ENCODE measurements at regions not wholly inside any gene's neighbourhood (a gene's known extent, or its start where the extent isn't known, plus 50 kb on each side); places are given as distances from the start of the nearest gene placed in this dataset.

GRCh38 chr7:41880107-41880506 is 177.2 kb upstream of the INHBA start:
- Histone ChIP-seq H3K9ac (ENCODE audit: insufficient read depth, low read length, poor library complexity, severe bottlenecking) (no peak overlapping the region), H3K4me3 (replicated peaks in 1 of 3; ENCODE audit: low read depth in 2 of 3, low read length in 3 of 3) (no peak overlapping the region), H3K9me3 (replicated peaks in 1 of 2; ENCODE audit: control insufficient read depth in 1 of 2, insufficient read depth in 1 of 2, low read length in 2 of 2) (no peaks in the 10 kb centered on the region), H3K4me2 (replicated peaks; ENCODE audit: extremely low read depth, low read length, poor library complexity, severe bottlenecking) (no peak overlapping the region), H3K36me3 (replicated peaks in 1 of 2; ENCODE audit: control insufficient read depth in 1 of 2, insufficient read depth in 2 of 2, low read length in 2 of 2) (no peaks in the 10 kb centered on the region), H4K20me1 (ENCODE audit: insufficient read depth, low read length) (no peaks in the 10 kb centered on the region), H3K27ac (ENCODE audit: low read depth in 1 of 2, low read length in 2 of 2) (no peak overlapping the region), H2AFZ (ENCODE audit: insufficient read depth, low read depth, low read length, poor library complexity, severe bottlenecking) (no peak overlapping the region), H3K79me2 (ENCODE audit: insufficient read depth, low read length) (no peaks in the 10 kb centered on the region), H3K27me3 (ENCODE audit: control insufficient read depth in 2 of 2, insufficient read depth in 2 of 2, low read length in 2 of 2) (no peaks in the 10 kb centered on the region), H3K4me1 (ENCODE audit: control insufficient read depth in 1 of 2, insufficient read depth in 2 of 2, low read length in 2 of 2) (peaks cover 33 to 42% of the 10 kb centered on the region in 2 donors)
- DNase-seq: peak in 2 of 3 donors; percentile 7 to 46
- no peak overlapping the region for H3K4me3 Mint-ChIP-seq
- H3K27me3 Mint-ChIP-seq (ENCODE audit: low read depth in 3 of 3): peaks cover 0 to 4% (median 4%) of the 10 kb centered on the region in 3 donors
- peak overlapping the region in 6 of 7 donors; percentile 90 to 98 (median 97) for H3K27ac Mint-ChIP-seq
- 11% methylated on average over 3 of the region's 3 CpGs for WGBS (ENCODE audit: insufficient coverage)
- intact Hi-C loops (cut with micrococcal nuclease): loop anchor here (5.0 to 10.0 kb wide), 4 partner anchors 45 to 1615 kb away; partner anchors contain the start of gene INHBA (in 1 of the 2)
- TF ChIP-seq CTCF (IDR thresholded peaks at IDR 0.05): no peak
- no peaks in the 10 kb centered on the region for H3K9me3 Mint-ChIP-seq
- peaks cover 42% of the 10 kb centered on the region for H3K4me1 Mint-ChIP-seq
- peaks cover 0 to 3% of the 10 kb centered on the region in 2 donors for H3K36me3 Mint-ChIP-seq

DNA sequence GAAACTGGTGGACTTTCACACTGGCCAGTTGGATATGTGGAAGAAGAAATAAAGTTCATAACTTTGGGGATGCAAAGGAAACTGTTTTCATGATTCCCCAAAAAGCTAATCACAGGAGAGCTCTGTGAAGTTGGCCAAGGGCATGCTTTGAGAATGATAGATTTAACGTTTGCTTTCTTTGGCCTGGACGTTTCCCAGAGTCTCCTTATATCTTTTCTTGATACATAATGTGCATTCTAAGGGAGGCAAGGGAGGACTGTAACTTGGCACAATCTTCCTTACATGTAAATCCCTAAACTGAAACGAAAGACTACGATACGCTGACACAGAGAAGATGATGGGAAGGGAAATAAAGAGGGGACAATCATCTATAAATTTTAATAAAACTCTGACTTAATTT is 176.5 kb upstream of the INHBA start:
- peaks cover 40% of the 10 kb centered on the region for H3K4me1 Mint-ChIP-seq

More for the DNA sequence above, 176.5 kb upstream of the INHBA start:
- intact Hi-C loops (cut with micrococcal nuclease): no loop called here
- TF ChIP-seq CTCF (IDR thresholded peaks at IDR 0.05): no peak
- Histone ChIP-seq H4K20me1 (ENCODE audit: insufficient read depth, low read length) (no peaks in the 10 kb centered on the region), H3K27ac (ENCODE audit: low read depth in 1 of 2, low read length in 2 of 2) (no peak overlapping the region), H3K27me3 (ENCODE audit: control insufficient read depth in 2 of 2, insufficient read depth in 2 of 2, low read length in 2 of 2) (no peaks in the 10 kb centered on the region), H3K4me3 (replicated peaks in 1 of 3; ENCODE audit: low read depth in 2 of 3, low read length in 3 of 3) (no peak overlapping the region), H3K9me3 (replicated peaks in 1 of 2; ENCODE audit: control insufficient read depth in 1 of 2, insufficient read depth in 1 of 2, low read length in 2 of 2) (no peaks in the 10 kb centered on the region), H3K4me2 (replicated peaks; ENCODE audit: extremely low read depth, low read length, poor library complexity, severe bottlenecking) (no peak overlapping the region), H3K4me1 (ENCODE audit: control insufficient read depth in 1 of 2, insufficient read depth in 2 of 2, low read length in 2 of 2) (peaks cover 30 to 37% of the 10 kb centered on the region in 2 donors), H3K36me3 (replicated peaks in 1 of 2; ENCODE audit: control insufficient read depth in 1 of 2, insufficient read depth in 2 of 2, low read length in 2 of 2) (no peaks in the 10 kb centered on the region), H3K9ac (ENCODE audit: insufficient read depth, low read length, poor library complexity, severe bottlenecking) (no peak overlapping the region), H2AFZ (ENCODE audit: insufficient read depth, low read depth, low read length, poor library complexity, severe bottlenecking) (no peak overlapping the region), H3K79me2 (ENCODE audit: insufficient read depth, low read length) (no peaks in the 10 kb centered on the region)
- Mint-ChIP-seq H3K36me3 (peaks cover 0 to 3% of the 10 kb centered on the region in 2 donors), H3K27ac (peak overlapping the region in 2 of 7 donors; percentile 80 to 82), H3K4me3 (no peak overlapping the region), H3K27me3 (ENCODE audit: low read depth in 3 of 3) (peaks cover 0 to 4% (median 0%) of the 10 kb centered on the region in 3 donors), H3K9me3 (no peaks in the 10 kb centered on the region)
- whole genome bisulfite sequencing (ENCODE audit: insufficient coverage): no CpG with 5 or more reads among the region's 5 CpGs
- no peak for DNase-seq

Data from CD14-positive monocyte (primary cell).